ENCODE measurements at regions not wholly inside any gene's neighbourhood (a gene's known extent, or its start where the extent isn't known, plus 50 kb on each side); places are given as distances from the start of the nearest gene placed in this dataset.

DNA sequence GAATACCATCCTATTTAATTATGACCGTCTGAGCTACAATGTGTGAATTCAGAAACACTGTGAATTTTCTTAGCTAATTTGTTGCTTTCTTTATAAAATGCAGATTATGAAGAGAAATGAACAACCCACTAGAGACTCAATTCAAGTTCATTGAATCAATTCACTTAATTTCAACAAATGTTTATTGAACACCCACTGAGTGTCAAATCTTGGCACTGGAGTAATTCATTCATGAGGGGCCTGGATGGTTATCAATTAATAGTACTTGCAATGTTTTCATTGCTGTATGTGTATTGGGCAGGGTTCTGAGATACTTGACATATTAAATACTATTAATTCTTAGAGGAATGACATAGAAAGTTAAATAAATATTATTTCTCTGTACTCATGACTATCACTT lies 789.4 kb downstream of the STPG2 start:
- H3K27me3 ChIP-seq (ENCODE audit: control insufficient read depth, low read length), result no peaks in the 10 kb centered on the region
- H3K4me1 ChIP-seq (ENCODE audit: control insufficient read depth, low read length), result no peaks in the 10 kb centered on the region
- no peaks in the 10 kb centered on the region for H3K9me3 ChIP-seq (ENCODE audit: control insufficient read depth, insufficient read depth, low read length)
- no peaks in the 10 kb centered on the region for H3F3A ChIP-seq (ENCODE audit: control insufficient read depth, insufficient read depth)
- no peaks in the 10 kb centered on the region for H3K9me2 ChIP-seq (replicated peaks; ENCODE audit: control insufficient read depth, low read length)
- H4K20me1 ChIP-seq (ENCODE audit: control insufficient read depth, insufficient read depth, low read depth, low read length), result no peaks in the 10 kb centered on the region
- TF ChIP-seq EZH2phosphoT487 (IDR thresholded peaks at IDR 0.05; ENCODE audit: borderline replicate concordance, low read length), result no peak
- TF ChIP-seq, protein P1, sequence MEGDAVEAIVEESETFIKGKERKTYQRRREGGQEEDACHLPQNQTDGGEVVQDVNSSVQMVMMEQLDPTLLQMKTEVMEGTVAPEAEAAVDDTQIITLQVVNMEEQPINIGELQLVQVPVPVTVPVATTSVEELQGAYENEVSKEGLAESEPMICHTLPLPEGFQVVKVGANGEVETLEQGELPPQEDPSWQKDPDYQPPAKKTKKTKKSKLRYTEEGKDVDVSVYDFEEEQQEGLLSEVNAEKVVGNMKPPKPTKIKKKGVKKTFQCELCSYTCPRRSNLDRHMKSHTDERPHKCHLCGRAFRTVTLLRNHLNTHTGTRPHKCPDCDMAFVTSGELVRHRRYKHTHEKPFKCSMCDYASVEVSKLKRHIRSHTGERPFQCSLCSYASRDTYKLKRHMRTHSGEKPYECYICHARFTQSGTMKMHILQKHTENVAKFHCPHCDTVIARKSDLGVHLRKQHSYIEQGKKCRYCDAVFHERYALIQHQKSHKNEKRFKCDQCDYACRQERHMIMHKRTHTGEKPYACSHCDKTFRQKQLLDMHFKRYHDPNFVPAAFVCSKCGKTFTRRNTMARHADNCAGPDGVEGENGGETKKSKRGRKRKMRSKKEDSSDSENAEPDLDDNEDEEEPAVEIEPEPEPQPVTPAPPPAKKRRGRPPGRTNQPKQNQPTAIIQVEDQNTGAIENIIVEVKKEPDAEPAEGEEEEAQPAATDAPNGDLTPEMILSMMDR (IDR thresholded peaks at IDR 0.05; ENCODE audit: low read depth, low read length, poor library complexity, severe bottlenecking), result no peak
- no peak overlapping the region for H3K4me3 ChIP-seq (ENCODE audit: low read length)
- no peak overlapping the region for H3K27ac ChIP-seq (ENCODE audit: low read depth, low read length)
- H3K4me2 ChIP-seq (ENCODE audit: low read length), result no peak overlapping the region
- H3K79me2 ChIP-seq (ENCODE audit: control insufficient read depth, low read length), result no peaks in the 10 kb centered on the region
- H3K36me3 ChIP-seq (ENCODE audit: control insufficient read depth, low read length), result no peaks in the 10 kb centered on the region

GRCh38 chr4:97359826-97360225 lies 783.5 kb downstream of the STPG2 start:
- Histone ChIP-seq H3K9me3 (ENCODE audit: control insufficient read depth, insufficient read depth, low read length) (no peaks in the 10 kb centered on the region), H3K4me2 (ENCODE audit: low read length) (no peak overlapping the region), H3K79me2 (ENCODE audit: control insufficient read depth, low read length) (no peaks in the 10 kb centered on the region), H3K9me2 (replicated peaks; ENCODE audit: control insufficient read depth, low read length) (no peaks in the 10 kb centered on the region), H3K4me1 (ENCODE audit: control insufficient read depth, low read length) (no peaks in the 10 kb centered on the region), H3K4me3 (ENCODE audit: low read length) (no peak overlapping the region), H3K27ac (ENCODE audit: low read depth, low read length) (no peak overlapping the region), H3K27me3 (ENCODE audit: control insufficient read depth, low read length) (no peaks in the 10 kb centered on the region), H3K36me3 (ENCODE audit: control insufficient read depth, low read length) (no peaks in the 10 kb centered on the region), H4K20me1 (ENCODE audit: control insufficient read depth, insufficient read depth, low read depth, low read length) (no peaks in the 10 kb centered on the region), H3F3A (ENCODE audit: control insufficient read depth, insufficient read depth) (no peaks in the 10 kb centered on the region)
- no peak for TF ChIP-seq EZH2phosphoT487 (IDR thresholded peaks at IDR 0.05; ENCODE audit: borderline replicate concordance, low read length)
- TF ChIP-seq, protein P1 (IDR thresholded peaks at IDR 0.05; ENCODE audit: low read depth, low read length, poor library complexity, severe bottlenecking), result no peak

GRCh38 chr4:97360733-97361132 lies 782.5 kb downstream of the STPG2 start:
- Histone ChIP-seq H3K36me3 (ENCODE audit: control insufficient read depth, low read length) (no peaks in the 10 kb centered on the region), H3K27me3 (ENCODE audit: control insufficient read depth, low read length) (no peaks in the 10 kb centered on the region), H4K20me1 (ENCODE audit: control insufficient read depth, insufficient read depth, low read depth, low read length) (no peaks in the 10 kb centered on the region), H3K4me2 (ENCODE audit: low read length) (no peak overlapping the region), H3K79me2 (ENCODE audit: control insufficient read depth, low read length) (no peaks in the 10 kb centered on the region), H3K9me2 (replicated peaks; ENCODE audit: control insufficient read depth, low read length) (no peaks in the 10 kb centered on the region), H3K4me1 (ENCODE audit: control insufficient read depth, low read length) (no peaks in the 10 kb centered on the region), H3F3A (ENCODE audit: control insufficient read depth, insufficient read depth) (no peaks in the 10 kb centered on the region), H3K4me3 (ENCODE audit: low read length) (no peak overlapping the region), H3K27ac (ENCODE audit: low read depth, low read length) (no peak overlapping the region), H3K9me3 (ENCODE audit: control insufficient read depth, insufficient read depth, low read length) (no peaks in the 10 kb centered on the region)
- TF ChIP-seq, protein P1 (IDR thresholded peaks at IDR 0.05; ENCODE audit: low read depth, low read length, poor library complexity, severe bottlenecking), result no peak
- TF ChIP-seq EZH2phosphoT487 (IDR thresholded peaks at IDR 0.05; ENCODE audit: borderline replicate concordance, low read length), result no peak

DNA sequence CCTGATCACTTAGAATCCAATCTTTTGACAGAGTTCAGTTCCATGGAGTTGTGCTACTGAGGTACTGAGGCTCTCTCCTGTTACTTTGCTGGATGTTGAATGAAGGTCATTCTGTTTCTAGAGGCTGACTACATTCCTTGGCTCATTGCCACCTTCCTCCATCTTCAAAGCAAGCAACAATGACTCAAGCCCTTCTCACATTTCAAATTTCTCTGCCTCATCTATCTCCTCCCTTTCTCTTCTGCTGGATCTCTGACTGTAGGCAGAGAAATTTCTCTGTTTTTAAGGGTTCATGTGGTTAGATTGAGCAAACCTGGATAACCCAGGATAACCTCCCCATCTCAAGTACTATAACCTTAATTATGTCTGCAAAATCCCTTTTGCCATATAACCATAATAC lies 775.4 kb downstream of the STPG2 start:
- H3K4me1 ChIP-seq (ENCODE audit: control insufficient read depth, low read length), result no peaks in the 10 kb centered on the region

More for the DNA sequence above, 775.4 kb downstream of the STPG2 start:
- H3K27ac ChIP-seq (ENCODE audit: low read depth, low read length), result no peak overlapping the region
- H3F3A ChIP-seq (ENCODE audit: control insufficient read depth, insufficient read depth), result no peaks in the 10 kb centered on the region
- H4K20me1 ChIP-seq (ENCODE audit: control insufficient read depth, insufficient read depth, low read depth, low read length), result no peaks in the 10 kb centered on the region
- H3K9me3 ChIP-seq (ENCODE audit: control insufficient read depth, insufficient read depth, low read length), result no peaks in the 10 kb centered on the region
- no peak overlapping the region for H3K4me2 ChIP-seq (ENCODE audit: low read length)
- H3K9me2 ChIP-seq (replicated peaks; ENCODE audit: control insufficient read depth, low read length), result no peaks in the 10 kb centered on the region
- no peaks in the 10 kb centered on the region for H3K27me3 ChIP-seq (ENCODE audit: control insufficient read depth, low read length)
- H3K36me3 ChIP-seq (ENCODE audit: control insufficient read depth, low read length), result no peaks in the 10 kb centered on the region
- no peaks in the 10 kb centered on the region for H3K79me2 ChIP-seq (ENCODE audit: control insufficient read depth, low read length)
- H3K4me3 ChIP-seq (ENCODE audit: low read length), result no peak overlapping the region
- no peak for TF ChIP-seq EZH2phosphoT487 (IDR thresholded peaks at IDR 0.05; ENCODE audit: borderline replicate concordance, low read length)
- TF ChIP-seq, protein P1 (IDR thresholded peaks at IDR 0.05; ENCODE audit: low read depth, low read length, poor library complexity, severe bottlenecking), result no peak

Data from DOHH2 (cell line).